Activated naive CD4-positive, alpha-beta T cell treated with anti-CD3 and anti-CD28 coated beads for 36 hours (primary cell): ENCODE measurements at regions not wholly inside any gene's neighbourhood (a gene's known extent, or its start where the extent isn't known, plus 50 kb on each side); places are given as distances from the start of the nearest gene placed in this dataset.

Experiments
- CTCF ChIA-PET: fragments of 350-600 bp; sonication (Branson Sonifier 250); formaldehyde crosslinking; loops from one replicate; lab custom pipeline; 2021; ENCODE audit warnings: antibody characterized with exemption; lab: Charles Lee
- DNase-seq: peaks from one replicate; pipeline ENCODE4 v3.0.0-alpha.2; 2020
- H3K27ac Mint-ChIP-seq: one replicate; pipeline ENCODE4 v1.8.0; 2021; ENCODE audit warnings: mild to moderate bottlenecking, mixed read lengths
- H3K27me3 Mint-ChIP-seq: one replicate; pipeline ENCODE4 v1.8.0; 2021; ENCODE audit warnings: low read depth, mixed read lengths
- H3K36me3 Mint-ChIP-seq: one replicate; pipeline ENCODE4 v1.8.0; 2021; ENCODE audit warnings: low read depth, mixed read lengths
- H3K4me1 Mint-ChIP-seq: one replicate; pipeline ENCODE4 v1.8.0; 2021; ENCODE audit warnings: low read depth, mixed read lengths
- H3K4me3 Mint-ChIP-seq: one replicate; pipeline ENCODE4 v1.8.0; 2021; ENCODE audit warnings: mild to moderate bottlenecking, moderate library complexity, mixed read lengths
- H3K9me3 Mint-ChIP-seq: one replicate; pipeline ENCODE4 v1.8.0; 2021; ENCODE audit warnings: mixed read lengths
- intact Hi-C: fragments of 100-400 bp; cut with micrococcal nuclease; formaldehyde crosslinking; loops from one replicate; pipeline ENCODE4 v1.15.1; 2023

DNA sequence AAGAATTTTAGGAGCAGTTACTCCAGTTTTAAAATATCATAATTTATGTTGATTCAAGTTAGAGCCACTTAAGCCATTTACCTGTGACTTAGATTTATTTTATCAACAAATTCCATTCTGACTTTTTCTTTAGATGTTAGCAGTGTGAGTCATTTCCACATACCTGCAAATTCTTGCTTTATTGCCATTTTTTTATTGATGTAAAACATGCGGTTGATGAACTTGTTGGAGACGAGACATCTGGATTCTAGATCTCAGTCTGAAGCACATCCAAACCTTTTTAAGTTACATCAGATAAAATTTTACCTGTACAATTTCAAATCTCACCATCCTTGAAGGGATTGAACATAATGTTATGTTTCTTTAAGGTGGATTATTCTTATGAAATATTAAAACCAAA, 240.9 kb downstream of the IRX1 start:
- Mint-ChIP-seq H3K27ac (no peak overlapping the region), H3K36me3 (no peaks in the 10 kb centered on the region), H3K27me3 (no peaks in the 10 kb centered on the region), H3K4me1 (no peaks in the 10 kb centered on the region), H3K9me3 (no peaks in the 10 kb centered on the region), H3K4me3 (no peak overlapping the region)
- intact Hi-C loops: no loop called here
- DNase-seq: no peak
- CTCF ChIA-PET: no interaction called here

DNA sequence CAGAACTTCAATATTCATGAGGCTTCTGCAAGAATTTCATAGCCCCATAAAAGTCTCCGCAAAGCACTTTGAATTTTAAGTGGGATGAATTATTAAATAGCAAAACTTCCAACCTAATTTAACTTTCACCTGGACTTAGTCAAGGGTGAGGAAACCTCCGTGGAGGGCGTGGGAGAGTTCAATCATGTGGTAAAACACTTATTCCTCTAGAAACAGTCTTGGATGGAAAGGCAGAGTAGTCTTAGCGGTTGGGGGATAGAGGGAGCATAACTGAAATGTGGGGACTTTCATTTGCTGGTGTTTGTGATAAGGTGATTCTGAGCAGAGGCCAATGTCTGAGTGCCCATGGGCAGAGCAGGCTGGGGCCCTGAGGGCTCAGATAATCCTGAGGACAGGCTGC, 241.9 kb downstream of the IRX1 start:
- Mint-ChIP-seq H3K27ac (no peak overlapping the region), H3K36me3 (no peaks in the 10 kb centered on the region), H3K27me3 (no peaks in the 10 kb centered on the region), H3K4me3 (no peak overlapping the region), H3K4me1 (no peaks in the 10 kb centered on the region), H3K9me3 (no peaks in the 10 kb centered on the region)
- no peak for DNase-seq
- CTCF ChIA-PET: no interaction called here
- intact Hi-C loops: no loop called here

DNA sequence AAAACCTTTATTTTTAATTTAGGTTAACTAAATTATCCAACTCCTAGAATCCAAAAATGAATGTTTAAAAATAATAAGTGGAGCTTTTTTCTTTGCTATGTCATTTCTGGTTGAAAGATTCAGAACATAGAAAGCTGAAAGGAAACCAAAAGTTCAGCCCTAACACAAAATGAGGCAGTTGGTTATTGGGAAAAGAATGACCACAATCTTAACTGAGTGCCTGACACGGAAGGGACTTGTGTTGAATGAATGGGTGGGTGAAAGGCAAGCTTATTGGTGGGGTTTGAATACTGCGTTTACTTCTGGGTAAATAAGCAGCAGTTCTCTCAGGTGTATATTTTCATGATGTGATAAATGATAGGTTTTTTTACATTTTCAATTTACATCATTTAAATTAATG, 243.5 kb downstream of the IRX1 start:
- Mint-ChIP-seq H3K27ac (no peak overlapping the region), H3K4me3 (no peak overlapping the region), H3K9me3 (no peaks in the 10 kb centered on the region), H3K27me3 (no peaks in the 10 kb centered on the region), H3K36me3 (no peaks in the 10 kb centered on the region), H3K4me1 (no peaks in the 10 kb centered on the region)
- intact Hi-C loops: no loop called here
- CTCF ChIA-PET: no interaction called here
- DNase-seq: no peak

DNA sequence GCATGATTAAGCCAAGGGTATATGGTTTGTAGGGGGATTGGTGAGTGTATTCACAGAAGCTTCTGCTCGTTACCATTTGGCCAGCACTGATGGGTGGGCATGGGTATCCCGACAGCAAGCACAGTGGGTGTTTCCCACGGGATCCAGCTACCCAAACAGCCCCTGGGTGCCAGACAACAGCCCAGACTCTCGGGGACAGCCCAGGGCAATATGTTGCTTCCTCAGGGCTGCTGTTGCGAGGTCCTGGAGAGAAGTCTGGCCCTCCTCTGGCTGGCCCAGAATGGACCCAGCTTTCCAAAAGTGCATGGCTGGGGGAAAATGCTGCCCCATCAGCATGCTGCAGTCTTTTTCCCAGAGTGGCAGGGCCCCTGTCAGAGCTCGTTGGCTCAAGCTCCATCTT, 247.0 kb downstream of the IRX1 start:
- H3K36me3 Mint-ChIP-seq: no peaks in the 10 kb centered on the region
- H3K4me3 Mint-ChIP-seq: no peak overlapping the region
- no peak for DNase-seq
- CTCF ChIA-PET: no interaction called here
- H3K4me1 Mint-ChIP-seq: no peaks in the 10 kb centered on the region
- no peaks in the 10 kb centered on the region for H3K9me3 Mint-ChIP-seq
- no peaks in the 10 kb centered on the region for H3K27me3 Mint-ChIP-seq
- intact Hi-C loops: no loop called here
- H3K27ac Mint-ChIP-seq: no peak overlapping the region

DNA sequence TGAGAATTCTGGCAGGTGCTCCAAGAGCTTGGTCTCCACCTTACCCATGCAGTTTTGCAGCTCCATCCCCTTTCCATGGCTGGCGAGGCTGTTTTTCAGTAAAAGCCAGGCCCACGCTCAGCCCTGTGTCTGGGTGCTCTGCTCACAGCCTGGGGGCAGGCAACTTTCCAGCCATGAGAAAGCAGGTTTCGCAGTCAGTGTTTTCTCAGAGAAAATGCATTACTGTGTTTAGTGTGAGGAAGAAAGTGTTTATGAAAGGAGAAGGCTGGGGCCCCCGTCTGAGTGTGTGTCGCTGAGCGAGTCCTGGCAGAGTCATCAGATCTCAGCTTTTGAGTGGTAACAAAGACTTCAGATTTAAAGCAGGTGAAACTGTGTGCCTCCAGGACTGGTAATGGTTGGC, 248.1 kb downstream of the IRX1 start:
- no peaks in the 10 kb centered on the region for H3K27me3 Mint-ChIP-seq
- no peaks in the 10 kb centered on the region for H3K9me3 Mint-ChIP-seq
- H3K27ac Mint-ChIP-seq: no peak overlapping the region
- CTCF ChIA-PET: no interaction called here
- no peak for DNase-seq
- no peaks in the 10 kb centered on the region for H3K4me1 Mint-ChIP-seq
- H3K36me3 Mint-ChIP-seq: no peaks in the 10 kb centered on the region
- intact Hi-C loops: no loop called here
- no peak overlapping the region for H3K4me3 Mint-ChIP-seq

DNA sequence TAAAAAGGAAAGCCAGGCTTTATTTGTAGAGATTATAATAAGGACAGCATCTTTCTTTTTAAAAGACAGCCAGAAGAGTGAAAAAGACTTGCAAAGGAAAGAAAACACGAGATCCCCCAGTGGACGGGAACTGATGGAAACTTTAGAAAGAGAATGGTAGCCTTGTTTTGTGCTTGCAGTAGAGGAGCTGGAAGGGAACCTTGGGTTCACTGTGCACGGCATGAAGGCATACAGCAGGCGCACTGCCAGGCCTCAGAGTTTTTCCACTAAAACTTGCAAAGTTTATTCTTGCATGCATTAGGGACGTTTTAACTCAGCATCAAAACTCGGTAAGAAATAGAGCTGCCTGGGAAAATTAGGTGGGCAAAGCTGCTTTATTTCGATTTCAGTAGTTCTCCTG, 248.6 kb downstream of the IRX1 start:
- no peak for DNase-seq
- Mint-ChIP-seq H3K36me3 (no peaks in the 10 kb centered on the region), H3K4me1 (no peaks in the 10 kb centered on the region), H3K9me3 (no peaks in the 10 kb centered on the region), H3K4me3 (no peak overlapping the region), H3K27me3 (no peaks in the 10 kb centered on the region), H3K27ac (no peak overlapping the region)
- intact Hi-C loops: no loop called here
- CTCF ChIA-PET: no interaction called here

DNA sequence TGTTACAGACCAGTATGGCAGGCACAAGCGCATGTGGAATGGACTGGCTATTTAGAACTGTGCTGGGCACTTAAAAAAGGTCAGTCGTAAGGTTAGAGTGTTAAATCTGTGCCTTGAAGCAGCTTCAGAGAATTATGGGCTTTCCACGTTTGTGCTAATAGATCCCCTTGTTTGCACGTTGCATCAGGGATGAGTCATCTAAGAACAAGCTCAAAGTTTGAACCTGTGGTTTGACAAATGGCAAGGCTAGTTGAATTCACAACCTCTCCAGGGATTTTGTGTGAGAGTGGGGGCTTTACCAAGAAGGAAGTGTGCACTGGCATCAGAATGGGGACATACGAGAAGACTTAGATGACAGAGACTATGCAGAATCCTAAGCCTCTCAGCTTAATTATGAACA, 249.6 kb downstream of the IRX1 start:
- no peak overlapping the region for H3K27ac Mint-ChIP-seq
- H3K36me3 Mint-ChIP-seq: no peaks in the 10 kb centered on the region
- no peak overlapping the region for H3K4me3 Mint-ChIP-seq
- no peaks in the 10 kb centered on the region for H3K9me3 Mint-ChIP-seq
- CTCF ChIA-PET: no interaction called here
- no peaks in the 10 kb centered on the region for H3K27me3 Mint-ChIP-seq
- no peak for DNase-seq
- intact Hi-C loops: no loop called here
- no peaks in the 10 kb centered on the region for H3K4me1 Mint-ChIP-seq

DNA sequence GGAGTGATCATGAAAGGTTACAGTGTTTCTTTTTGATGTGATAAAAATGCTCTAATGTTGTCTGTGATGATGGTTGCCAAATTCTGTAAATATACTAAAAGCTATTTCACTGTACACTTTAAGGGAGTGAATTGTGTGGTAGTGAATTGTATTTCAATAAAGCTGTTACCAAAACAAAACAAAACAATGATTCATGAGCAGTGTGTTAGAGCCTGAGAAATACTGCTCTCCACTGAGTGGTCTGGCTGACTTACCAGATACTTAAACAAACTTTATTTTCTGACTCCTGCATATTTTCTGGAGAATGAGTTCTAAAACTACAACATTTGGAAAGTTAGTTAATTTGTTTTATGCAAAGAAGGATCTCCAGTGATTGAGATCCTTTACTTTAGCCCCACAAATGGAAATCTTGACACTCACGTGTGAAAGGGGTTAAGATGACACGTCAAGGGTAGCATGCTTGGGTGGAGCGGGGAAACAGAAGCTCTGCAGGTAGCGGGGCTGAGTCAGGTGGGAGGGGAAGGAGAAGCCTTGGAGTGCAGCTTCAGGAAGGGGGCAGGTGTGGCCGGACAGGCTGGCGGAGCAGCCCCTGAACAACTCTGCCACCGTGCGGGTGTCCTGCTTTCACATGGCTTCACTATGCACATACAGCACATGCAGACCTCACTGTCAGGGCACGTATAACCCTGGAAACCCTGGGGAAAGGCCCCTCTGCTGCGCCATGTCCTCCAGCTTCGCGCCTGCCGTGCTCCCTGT, 256.7 kb downstream of the IRX1 start:
- no peaks in the 10 kb centered on the region for H3K27me3 Mint-ChIP-seq
- DNase-seq: no peak
- intact Hi-C loops: no loop called here
- CTCF ChIA-PET: no interaction called here
- H3K4me1 Mint-ChIP-seq: no peaks in the 10 kb centered on the region
- no peak overlapping the region for H3K4me3 Mint-ChIP-seq
- no peaks in the 10 kb centered on the region for H3K36me3 Mint-ChIP-seq
- H3K27ac Mint-ChIP-seq: no peak overlapping the region
- H3K9me3 Mint-ChIP-seq: no peaks in the 10 kb centered on the region

DNA sequence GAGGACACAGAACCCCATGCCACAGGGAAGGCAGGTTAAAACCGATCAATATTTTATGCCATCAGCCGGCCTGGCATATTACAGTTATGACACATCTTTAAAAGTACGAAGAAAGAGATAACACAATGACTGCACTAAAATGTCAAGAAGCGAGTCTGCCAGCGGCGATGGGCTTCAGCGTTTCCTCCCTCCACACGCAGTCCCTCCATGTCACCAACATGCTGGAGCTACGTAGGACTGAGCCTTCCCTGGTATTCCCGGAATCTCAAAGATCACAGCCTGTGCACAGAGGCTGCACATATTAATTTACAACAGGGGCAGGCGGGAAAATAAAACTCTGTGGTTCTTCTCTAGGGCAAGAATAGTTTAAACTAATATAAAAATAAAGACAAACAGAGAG, 257.7 kb downstream of the IRX1 start:
- Mint-ChIP-seq H3K9me3 (no peaks in the 10 kb centered on the region), H3K4me3 (no peak overlapping the region), H3K4me1 (no peaks in the 10 kb centered on the region), H3K36me3 (no peaks in the 10 kb centered on the region), H3K27ac (no peak overlapping the region), H3K27me3 (no peaks in the 10 kb centered on the region)
- DNase-seq: no peak
- CTCF ChIA-PET: no interaction called here
- intact Hi-C loops: no loop called here

DNA sequence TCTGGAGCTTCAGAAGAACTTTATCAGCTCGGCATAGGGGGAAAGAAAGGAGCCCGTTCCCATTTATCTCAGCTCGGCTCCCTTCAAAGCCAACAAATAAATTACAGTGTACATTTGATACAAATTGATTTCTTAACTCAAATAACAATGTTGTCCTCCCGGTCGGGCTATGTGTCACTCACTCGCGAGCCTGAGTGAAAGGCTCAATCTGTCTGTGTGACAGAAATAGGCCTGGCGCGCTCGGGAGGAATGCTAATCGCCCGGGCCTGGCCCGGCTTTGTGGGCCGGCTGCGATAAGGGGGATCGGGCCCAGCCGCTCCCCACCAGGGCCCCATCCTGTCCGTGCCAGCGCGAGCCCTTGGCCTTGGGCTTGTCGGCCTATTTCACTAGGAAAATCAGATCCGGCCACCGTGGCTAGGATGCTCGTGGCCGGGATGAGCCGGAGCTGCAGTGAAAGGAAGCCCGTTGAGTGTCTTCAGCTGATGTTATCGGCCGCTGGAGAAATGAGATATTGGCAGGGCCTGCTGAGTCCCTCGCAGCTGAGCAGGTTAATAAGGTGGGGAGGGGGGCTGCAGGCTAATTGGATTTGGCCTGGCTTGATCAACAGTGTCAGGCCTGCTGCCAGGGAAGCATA, 258.7 kb downstream of the IRX1 start:
- CTCF ChIA-PET: interaction anchor here (0.5 kb wide), 1 partner anchor 239 kb away, joined by 3 read pairs; no protein-coding TSS in a partner anchor
- H3K36me3 Mint-ChIP-seq: no peaks in the 10 kb centered on the region
- no peak overlapping the region for H3K27ac Mint-ChIP-seq
- intact Hi-C loops: no loop called here
- no peak overlapping the region for H3K4me3 Mint-ChIP-seq
- H3K4me1 Mint-ChIP-seq: no peaks in the 10 kb centered on the region
- no peak for DNase-seq
- H3K9me3 Mint-ChIP-seq: no peaks in the 10 kb centered on the region
- no peaks in the 10 kb centered on the region for H3K27me3 Mint-ChIP-seq

DNA sequence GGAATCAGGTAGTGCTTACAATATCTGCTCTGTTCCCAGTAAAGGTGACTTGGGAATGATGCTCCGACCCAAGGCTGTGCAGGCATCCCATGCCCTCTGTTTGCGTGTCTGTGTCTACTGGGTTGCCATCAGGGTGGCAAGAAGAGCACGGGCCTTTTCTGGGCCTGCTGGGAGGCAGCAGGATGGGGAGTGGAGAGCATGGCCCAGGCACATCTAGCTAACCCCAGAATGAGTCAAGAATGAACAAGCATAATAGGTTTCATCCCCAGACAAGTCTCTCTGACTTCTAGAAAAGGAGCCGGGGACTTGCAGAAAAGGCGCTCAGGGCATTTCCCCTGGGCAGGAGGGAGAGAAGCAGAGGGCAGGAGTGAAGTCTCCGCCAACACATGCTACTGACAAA, 260.4 kb downstream of the IRX1 start:
- H3K4me3 Mint-ChIP-seq: no peak overlapping the region
- CTCF ChIA-PET: no interaction called here
- H3K36me3 Mint-ChIP-seq: no peaks in the 10 kb centered on the region
- no peaks in the 10 kb centered on the region for H3K9me3 Mint-ChIP-seq
- no peaks in the 10 kb centered on the region for H3K27me3 Mint-ChIP-seq
- H3K4me1 Mint-ChIP-seq: no peaks in the 10 kb centered on the region
- intact Hi-C loops: no loop called here
- no peak overlapping the region for H3K27ac Mint-ChIP-seq
- no peak for DNase-seq

DNA sequence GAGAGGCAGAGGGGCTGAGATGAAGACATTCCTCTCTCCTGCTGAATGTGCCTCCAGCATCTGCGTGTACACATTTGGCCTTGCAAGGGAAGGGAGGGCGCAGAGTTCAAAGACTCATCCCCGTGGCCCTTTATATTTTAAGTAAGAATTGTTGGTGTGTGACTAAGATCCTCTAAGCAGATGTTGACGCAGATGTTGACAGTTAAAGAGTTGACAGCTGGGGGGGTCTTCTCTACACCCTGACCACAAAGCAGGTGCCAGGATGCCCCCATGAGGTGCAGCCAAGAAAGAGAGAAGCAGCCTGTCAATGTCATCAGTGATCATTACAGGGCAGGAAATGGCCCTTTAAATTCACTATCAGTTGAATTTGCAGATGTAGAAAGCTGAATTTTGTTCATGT, 262.9 kb downstream of the IRX1 start:
- no peak for DNase-seq
- CTCF ChIA-PET: no interaction called here
- Mint-ChIP-seq H3K4me1 (no peaks in the 10 kb centered on the region), H3K27ac (no peak overlapping the region), H3K4me3 (no peak overlapping the region), H3K36me3 (no peaks in the 10 kb centered on the region), H3K9me3 (no peaks in the 10 kb centered on the region), H3K27me3 (no peaks in the 10 kb centered on the region)
- intact Hi-C loops: no loop called here

DNA sequence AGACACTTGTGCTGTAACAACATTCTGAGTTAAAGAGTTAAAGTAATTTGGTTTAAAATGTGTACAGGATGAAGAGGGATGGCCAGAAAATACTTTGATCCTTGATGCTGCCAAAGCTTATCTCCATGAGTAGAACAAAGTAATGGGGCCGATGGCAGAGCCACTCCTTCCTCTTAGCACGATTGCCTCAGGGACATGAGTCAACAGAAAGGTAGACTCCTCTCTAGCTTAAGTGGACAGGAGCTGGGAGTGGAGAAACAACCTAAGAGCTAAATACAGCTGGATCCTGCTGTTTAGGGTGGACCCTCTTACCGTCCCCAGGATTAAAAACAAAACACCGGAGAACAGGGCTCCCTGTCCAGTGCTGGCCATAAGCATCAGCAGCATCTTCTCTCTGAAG, 267.3 kb downstream of the IRX1 start:
- Mint-ChIP-seq H3K27ac (no peak overlapping the region), H3K27me3 (no peaks in the 10 kb centered on the region), H3K36me3 (no peaks in the 10 kb centered on the region), H3K4me1 (no peaks in the 10 kb centered on the region), H3K4me3 (no peak overlapping the region), H3K9me3 (peaks cover 2% of the 10 kb centered on the region)
- DNase-seq: no peak
- intact Hi-C loops: no loop called here
- CTCF ChIA-PET: no interaction called here
